Fibroblast of upper back skin (primary cell): ENCODE measurements at regions not wholly inside any gene's neighbourhood (a gene's known extent, or its start where the extent isn't known, plus 50 kb on each side); places are given as distances from the start of the nearest gene placed in this dataset.
"Not testable (repeated sequence)": the region's sequence is repeated elsewhere in the genome, so short reads cannot be mapped to it uniquely, and the experiment has no call there.

Experiments used
- DNase-seq: peaks from one replicate; pipeline ENCODE4 v3.0.0-alpha.2; 2013

GRCh38 chrX:92298067-92298466 lies 518.9 kb downstream of the PCDH11X start:
- DNase-seq = not testable (repeated sequence)

- not testable (repeated sequence) for DNase-seq
Measured at GRCh38 chrX:92333194-92333593, 554.0 kb downstream of the PCDH11X start.

GRCh38 chrX:92351065-92351464 lies 571.9 kb downstream of the PCDH11X start:
- not testable (repeated sequence) for DNase-seq

- DNase-seq = no peak
Measured at GRCh38 chrX:92351511-92351910, 572.3 kb downstream of the PCDH11X start.
